Liver (tissue), 8 donors: ENCODE measurements at regions not wholly inside any gene's neighbourhood (a gene's known extent, or its start where the extent isn't known, plus 50 kb on each side); places are given as distances from the start of the nearest gene placed in this dataset.
A peak's percentile ranks its signal among the peaks of the same experiment; 100 is the strongest.
"Not testable (repeated sequence)": the region's sequence is repeated elsewhere in the genome, so short reads cannot be mapped to it uniquely, and the experiment has no call there.

ENCODE experiments used
- DNase-seq: peaks from one replicate; pipeline ENCODE4 v3.0.0-alpha.2; 2017; ENCODE audit warnings: low spot score
- H3K27ac ChIP-seq, 2 donors: one replicate each; pipeline ENCODE4 v1.7.0; 2013; ENCODE audit warnings: inconsistent platforms in 2 of 2, low read length in 2 of 2, control low read depth in 1 of 2, low read depth in 1 of 2, mild to moderate bottlenecking in 1 of 2
- H3K27me3 ChIP-seq, 4 donors: one replicate each; pipeline versions ENCODE4 v1.6.1 to v1.7.0; 2013; ENCODE audit warnings: low read length in 3 of 4, inconsistent platforms in 1 of 4, mild to moderate bottlenecking in 1 of 4, moderate library complexity in 1 of 4; ENCODE audit not compliant: control insufficient read depth in 4 of 4, insufficient read depth in 4 of 4
- H3K36me3 ChIP-seq, 4 donors: one replicate each; pipeline versions ENCODE4 v1.6.1 to v1.7.0; 2013; ENCODE audit warnings: low read length in 3 of 4, mild to moderate bottlenecking in 3 of 4, low read depth in 1 of 4, moderate library complexity in 1 of 4; ENCODE audit not compliant: control insufficient read depth in 4 of 4, insufficient read depth in 3 of 4
- H3K4me1 ChIP-seq, 4 donors: one replicate each; pipeline versions ENCODE4 v1.6.1 to v1.7.0; 2013; ENCODE audit warnings: low read length in 3 of 4, mild to moderate bottlenecking in 3 of 4, moderate library complexity in 1 of 4; ENCODE audit not compliant: control insufficient read depth in 4 of 4, insufficient read depth in 4 of 4
- H3K4me3 ChIP-seq, 3 donors: one replicate each; pipeline versions ENCODE4 v1.6.1 to v1.7.0; 2013; ENCODE audit warnings: low read length in 3 of 3, control low read depth in 1 of 3, low read depth in 1 of 3, mild to moderate bottlenecking in 1 of 3
- H3K9ac ChIP-seq, 2 donors: one replicate each; pipeline ENCODE4 v1.7.0; 2013; ENCODE audit warnings: low read length in 2 of 2, mild to moderate bottlenecking in 2 of 2, moderate library complexity in 2 of 2, control low read depth in 1 of 2, low read depth in 1 of 2
- H3K9me3 ChIP-seq, 4 donors: one replicate each; pipeline versions ENCODE4 v1.6.1 to v1.7.0; 2013; ENCODE audit warnings: low read length in 3 of 4; ENCODE audit not compliant: control insufficient read depth in 4 of 4
- ATF3 ChIP-seq: IDR thresholded peaks from 2 replicates; pipeline ENCODE4 v1.6.1; 2016; ENCODE audit warnings: antibody characterized with exemption
- CTCF ChIP-seq: fragments of 150-350 bp; IDR thresholded peaks from 2 replicates; pipeline ENCODE4 v1.5.1; 2017; ENCODE audit warnings: improper control_type of control experiment, low read depth, low read length; ENCODE audit not compliant: missing input control
- EGR1 ChIP-seq, 2 donors: IDR thresholded peaks; 2 replicates each; pipeline ENCODE4 v1.6.1; 2016 to 2018; ENCODE audit warnings: antibody characterized with exemption in 2 of 2, low read depth in 2 of 2
- FOXA1 ChIP-seq: IDR thresholded peaks from 2 replicates; pipeline ENCODE4 v1.6.1; 2016; ENCODE audit warnings: antibody characterized with exemption
- FOXA2 ChIP-seq: IDR thresholded peaks from 2 replicates; pipeline ENCODE4 v1.6.1; 2016; ENCODE audit warnings: antibody characterized with exemption
- GABPA ChIP-seq, 2 donors: IDR thresholded peaks in 1 of 2; conservative IDR thresholded peaks in 1 of 2; 2 replicates each; pipeline ENCODE4 v1.6.1; 2016; ENCODE audit warnings: antibody characterized with exemption in 2 of 2, mild to moderate bottlenecking in 1 of 2, moderate library complexity in 1 of 2
- HNF4A ChIP-seq, 2 donors: conservative IDR thresholded peaks; 2 replicates each; pipeline ENCODE4 v1.6.1; 2016; ENCODE audit warnings: antibody characterized with exemption in 2 of 2, mild to moderate bottlenecking in 2 of 2
- HNF4G ChIP-seq: IDR thresholded peaks from 2 replicates; pipeline ENCODE4 v1.6.1; 2016; ENCODE audit warnings: antibody characterized with exemption
- JUND ChIP-seq, 2 donors: IDR thresholded peaks; 2 replicates each; pipeline ENCODE4 v1.6.1; 2016; ENCODE audit warnings: antibody characterized with exemption in 2 of 2
- NR2F2 ChIP-seq: IDR thresholded peaks from 2 replicates; pipeline ENCODE4 v1.6.1; 2016; ENCODE audit warnings: antibody characterized with exemption
- RAD21 ChIP-seq, 2 donors: IDR thresholded peaks; 2 replicates each; pipeline ENCODE4 v1.6.1; 2016; ENCODE audit warnings: antibody characterized with exemption in 2 of 2, mild to moderate bottlenecking in 2 of 2
- RXRA ChIP-seq, 2 donors: IDR thresholded peaks; 2 replicates each; pipeline ENCODE4 v1.6.1; 2017 to 2018; ENCODE audit warnings: antibody characterized with exemption in 2 of 2, mild to moderate bottlenecking in 1 of 2
- SP1 ChIP-seq: IDR thresholded peaks from 2 replicates; pipeline ENCODE4 v1.6.1; 2018; ENCODE audit warnings: antibody characterized with exemption, mild to moderate bottlenecking
- TAF1 ChIP-seq: conservative IDR thresholded peaks from 2 replicates; pipeline ENCODE4 v1.6.1; 2016; ENCODE audit warnings: antibody characterized with exemption, mild to moderate bottlenecking
- YY1 ChIP-seq: IDR thresholded peaks from 2 replicates; pipeline ENCODE4 v1.6.1; 2016; ENCODE audit warnings: antibody characterized with exemption, mild to moderate bottlenecking
- ZBTB33 ChIP-seq: IDR thresholded peaks from 2 replicates; pipeline ENCODE4 v1.6.1; 2016; ENCODE audit warnings: antibody characterized with exemption
- WGBS: extraction: QIAGEN DNeasy Blood & Tissue Kit; methylation state at CpG from one replicate; pipeline ENCODE4 v1.1.7; 2013; 5-methylcytosine and 5-hydroxymethylcytosine counted together
- TF ChIP-seq, protein P1 (sequence below): IDR thresholded peaks from 2 replicates; pipeline ENCODE4 v1.6.1; 2016; ENCODE audit warnings: antibody characterized with exemption, mild to moderate bottlenecking
- TF ChIP-seq, protein P2 (sequence below): IDR thresholded peaks from 2 replicates; pipeline ENCODE4 v1.6.1; 2016; ENCODE audit warnings: antibody characterized with exemption
- donor health status: healthy.
- donor health status: healthy.
- donor health status: healthy.
- donor health status: healthy.
- donor health status: healthy.

- H3K9ac ChIP-seq, H3K27ac ChIP-seq, H3K27me3 ChIP-seq, H3K4me1 ChIP-seq, DNase-seq, H3K4me3 ChIP-seq, H3K36me3 ChIP-seq: not testable (repeated sequence)
- 79% methylated on average over 10 of the region's 10 CpGs for WGBS
- H3K9me3 ChIP-seq: peaks cover 0 to 13% (median 2%) of the 10 kb centered on the region in 4 donors
Observed at GRCh38 chr6:66166713-66167112, 459.7 kb upstream of the EYS start.

DNA sequence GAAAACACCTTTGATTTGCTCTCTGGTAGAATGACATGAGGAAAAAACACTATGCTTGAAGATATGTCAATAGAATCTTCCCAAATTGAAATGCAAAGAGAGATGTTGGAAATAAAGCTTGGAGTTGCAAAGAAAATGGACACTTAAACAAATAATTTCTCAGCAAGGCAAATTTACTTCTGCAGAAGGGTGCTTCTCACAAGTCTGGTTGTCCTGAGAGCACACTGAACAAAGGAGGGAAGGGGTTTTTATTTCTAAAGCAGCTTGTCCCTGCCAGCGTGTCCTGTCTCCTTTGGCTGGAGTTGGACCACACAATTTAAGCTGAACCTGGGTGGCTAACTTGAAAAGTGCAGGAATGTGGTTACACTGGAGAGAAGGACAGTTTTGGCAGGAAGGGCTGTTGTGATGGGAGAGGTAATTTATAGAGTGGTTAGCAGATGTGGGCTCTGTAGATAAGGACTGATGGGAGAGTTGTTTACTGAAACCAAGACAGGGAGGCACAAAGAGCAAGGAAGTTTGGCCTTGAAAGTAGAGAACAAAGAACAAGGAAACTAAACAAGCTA, 454.6 kb upstream of the EYS start:
- Histone ChIP-seq H3K9me3 (peaks cover 0 to 21% (median 5%) of the 10 kb centered on the region in 4 donors), H3K4me1 (no peaks in the 10 kb centered on the region), H3K9ac (no peak overlapping the region), H3K27ac (no peak overlapping the region), H3K4me3 (peak overlapping the region in 1 of 3 donors; percentile 18), H3K36me3 (no peaks in the 10 kb centered on the region), H3K27me3 (no peaks in the 10 kb centered on the region)
- TF ChIP-seq ATF3 (no peak), FOXA1 (no peak), HNF4G (no peak), RAD21 (IDR thresholded peaks at IDR 0.05) (no peak), GABPA (IDR thresholded peaks at IDR 0.05 in 1 of 2, conservative IDR thresholded peaks at IDR 0.05 in 1 of 2) (no peak), RXRA (IDR thresholded peaks at IDR 0.05) (no peak), CTCF (no peak), FOXA2 (no peak), HNF4A (conservative IDR thresholded peaks at IDR 0.05) (no peak), JUND (IDR thresholded peaks at IDR 0.05) (no peak), ZBTB33 (no peak), TAF1 (no peak), NR2F2 (no peak), EGR1 (IDR thresholded peaks at IDR 0.05; ENCODE audit: low read depth in 2 of 2) (no peak), YY1 (no peak), SP1 (no peak)
- TF ChIP-seq, protein P1, sequence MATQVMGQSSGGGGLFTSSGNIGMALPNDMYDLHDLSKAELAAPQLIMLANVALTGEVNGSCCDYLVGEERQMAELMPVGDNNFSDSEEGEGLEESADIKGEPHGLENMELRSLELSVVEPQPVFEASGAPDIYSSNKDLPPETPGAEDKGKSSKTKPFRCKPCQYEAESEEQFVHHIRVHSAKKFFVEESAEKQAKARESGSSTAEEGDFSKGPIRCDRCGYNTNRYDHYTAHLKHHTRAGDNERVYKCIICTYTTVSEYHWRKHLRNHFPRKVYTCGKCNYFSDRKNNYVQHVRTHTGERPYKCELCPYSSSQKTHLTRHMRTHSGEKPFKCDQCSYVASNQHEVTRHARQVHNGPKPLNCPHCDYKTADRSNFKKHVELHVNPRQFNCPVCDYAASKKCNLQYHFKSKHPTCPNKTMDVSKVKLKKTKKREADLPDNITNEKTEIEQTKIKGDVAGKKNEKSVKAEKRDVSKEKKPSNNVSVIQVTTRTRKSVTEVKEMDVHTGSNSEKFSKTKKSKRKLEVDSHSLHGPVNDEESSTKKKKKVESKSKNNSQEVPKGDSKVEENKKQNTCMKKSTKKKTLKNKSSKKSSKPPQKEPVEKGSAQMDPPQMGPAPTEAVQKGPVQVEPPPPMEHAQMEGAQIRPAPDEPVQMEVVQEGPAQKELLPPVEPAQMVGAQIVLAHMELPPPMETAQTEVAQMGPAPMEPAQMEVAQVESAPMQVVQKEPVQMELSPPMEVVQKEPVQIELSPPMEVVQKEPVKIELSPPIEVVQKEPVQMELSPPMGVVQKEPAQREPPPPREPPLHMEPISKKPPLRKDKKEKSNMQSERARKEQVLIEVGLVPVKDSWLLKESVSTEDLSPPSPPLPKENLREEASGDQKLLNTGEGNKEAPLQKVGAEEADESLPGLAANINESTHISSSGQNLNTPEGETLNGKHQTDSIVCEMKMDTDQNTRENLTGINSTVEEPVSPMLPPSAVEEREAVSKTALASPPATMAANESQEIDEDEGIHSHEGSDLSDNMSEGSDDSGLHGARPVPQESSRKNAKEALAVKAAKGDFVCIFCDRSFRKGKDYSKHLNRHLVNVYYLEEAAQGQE: no peak
- TF ChIP-seq, protein P2, sequence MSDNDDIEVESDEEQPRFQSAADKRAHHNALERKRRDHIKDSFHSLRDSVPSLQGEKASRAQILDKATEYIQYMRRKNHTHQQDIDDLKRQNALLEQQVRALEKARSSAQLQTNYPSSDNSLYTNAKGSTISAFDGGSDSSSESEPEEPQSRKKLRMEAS: no peak
- no peak for DNase-seq
- 42% methylated on average over 1 of the region's 1 CpG for WGBS
